ENCODE measurements at regions not wholly inside any gene's neighbourhood (a gene's known extent, or its start where the extent isn't known, plus 50 kb on each side); places are given as distances from the start of the nearest gene placed in this dataset.
"Not testable (repeated sequence)": the region's sequence is repeated elsewhere in the genome, so short reads cannot be mapped to it uniquely, and the experiment has no call there.

DNA sequence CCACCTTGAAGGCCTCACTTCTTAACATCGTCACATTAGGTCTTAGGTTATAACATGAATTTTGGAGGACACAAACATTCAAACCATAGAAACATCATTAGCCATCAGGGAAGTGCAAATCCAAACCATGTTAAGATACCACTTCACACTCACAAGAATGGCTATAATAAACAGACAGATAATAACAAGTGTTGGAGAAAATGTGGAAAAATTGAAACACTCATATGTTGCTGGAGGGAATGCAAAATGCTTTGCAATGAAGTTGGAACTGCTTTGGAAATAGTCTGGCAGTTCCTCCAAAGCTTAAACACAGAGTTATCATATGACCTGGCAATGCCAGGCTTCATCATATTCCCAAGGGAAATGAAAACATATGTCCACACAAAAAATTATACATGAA is 156.8 kb upstream of the EFCAB3 start:
- not testable (repeated sequence) for TF ChIP-seq POLR2AphosphoS5 (IDR thresholded peaks at IDR 0.05; ENCODE audit: borderline replicate concordance, low read depth, low read length); EZH2 (IDR thresholded peaks at IDR 0.05)

Measured in SK-N-MC (cell line).